ENCODE measurements at regions not wholly inside any gene's neighbourhood (a gene's known extent, or its start where the extent isn't known, plus 50 kb on each side); places are given as distances from the start of the nearest gene placed in this dataset.

- CTCF ChIA-PET, result no interaction called here
- H3K4me1 ChIP-seq (ENCODE audit: control insufficient read depth, insufficient read depth, low read length), result no peaks in the 10 kb centered on the region
- POLR2A ChIA-PET, result no interaction called here
Observed at GRCh38 chr11:103830205-103830604, 206.2 kb upstream of the DDI1 start.

GRCh38 chr11:103832762-103833161, 203.7 kb upstream of the DDI1 start:
- CTCF ChIA-PET, result no interaction called here
- H3K9me3 ChIP-seq (ENCODE audit: control insufficient read depth, insufficient read depth, low read depth, low read length), result no peaks in the 10 kb centered on the region
- POLR2A ChIA-PET, result no interaction called here
- no peak for TF ChIP-seq YY1 (tag by site-specific recombination; IDR thresholded peaks at IDR 0.05)
- TF ChIP-seq SALL2 (tag by site-specific recombination; IDR thresholded peaks at IDR 0.05; ENCODE audit: borderline replicate concordance), result no peak
- TF ChIP-seq, protein P1, sequence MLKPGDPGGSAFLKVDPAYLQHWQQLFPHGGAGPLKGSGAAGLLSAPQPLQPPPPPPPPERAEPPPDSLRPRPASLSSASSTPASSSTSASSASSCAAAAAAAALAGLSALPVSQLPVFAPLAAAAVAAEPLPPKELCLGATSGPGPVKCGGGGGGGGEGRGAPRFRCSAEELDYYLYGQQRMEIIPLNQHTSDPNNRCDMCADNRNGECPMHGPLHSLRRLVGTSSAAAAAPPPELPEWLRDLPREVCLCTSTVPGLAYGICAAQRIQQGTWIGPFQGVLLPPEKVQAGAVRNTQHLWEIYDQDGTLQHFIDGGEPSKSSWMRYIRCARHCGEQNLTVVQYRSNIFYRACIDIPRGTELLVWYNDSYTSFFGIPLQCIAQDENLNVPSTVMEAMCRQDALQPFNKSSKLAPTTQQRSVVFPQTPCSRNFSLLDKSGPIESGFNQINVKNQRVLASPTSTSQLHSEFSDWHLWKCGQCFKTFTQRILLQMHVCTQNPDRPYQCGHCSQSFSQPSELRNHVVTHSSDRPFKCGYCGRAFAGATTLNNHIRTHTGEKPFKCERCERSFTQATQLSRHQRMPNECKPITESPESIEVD (tag by site-specific recombination; IDR thresholded peaks at IDR 0.05), result no peak
- no peak for TF ChIP-seq ZNF155 (tag by site-specific recombination; IDR thresholded peaks at IDR 0.05)
- TF ChIP-seq ZNF223 (tag by site-specific recombination; IDR thresholded peaks at IDR 0.05), result no peak
- no peak for TF ChIP-seq ZSCAN4 (tag by site-specific recombination; IDR thresholded peaks at IDR 0.05)
- TF ChIP-seq ZNF791 (tag by site-specific recombination; IDR thresholded peaks at IDR 0.05), result no peak
- TF ChIP-seq HOXA7 (CRISPR knock-in tag; IDR thresholded peaks at IDR 0.05; ENCODE audit: borderline replicate concordance), result no peak
- TF ChIP-seq ZNF645 (tag by site-specific recombination; IDR thresholded peaks at IDR 0.05), result no peak
- no peak for TF ChIP-seq ZNF292 (tag by site-specific recombination; IDR thresholded peaks at IDR 0.05; ENCODE audit: borderline replicate concordance, low read depth)
- TF ChIP-seq KLF16 (tag by site-specific recombination; IDR thresholded peaks at IDR 0.05), result no peak

More at GRCh38 chr11:103830205-103830604, 206.2 kb upstream of the DDI1 start:
- no peaks in the 10 kb centered on the region for H3K9me3 ChIP-seq (ENCODE audit: control insufficient read depth, insufficient read depth, low read depth, low read length)
- H3K4me3 ChIP-seq (ENCODE audit: low read depth, low read length), result no peak overlapping the region
- no peaks in the 10 kb centered on the region for H3K36me3 ChIP-seq (ENCODE audit: control insufficient read depth in 2 of 2, insufficient read depth in 1 of 2, low read length in 2 of 2)
- H3K27ac ChIP-seq (ENCODE audit: extremely low read depth, low read depth, low read length), result no peak overlapping the region
- no peak for TF ChIP-seq ZNF362 (tag by site-specific recombination; IDR thresholded peaks at IDR 0.05)
- TF ChIP-seq ZFP37 (tag by site-specific recombination; IDR thresholded peaks at IDR 0.05), result no peak
- TF ChIP-seq ZNF211 (tag by site-specific recombination; IDR thresholded peaks at IDR 0.05; ENCODE audit: low read depth), result no peak
- no peak for TF ChIP-seq ZFP41 (tag by site-specific recombination; IDR thresholded peaks at IDR 0.05; ENCODE audit: borderline replicate concordance)
- TF ChIP-seq IKZF3 (tag by site-specific recombination; IDR thresholded peaks at IDR 0.05), result no peak
- TF ChIP-seq SCRT1 (tag by site-specific recombination; IDR thresholded peaks at IDR 0.05; ENCODE audit: borderline replicate concordance), result no peak
- no peak for TF ChIP-seq ZNF394 (tag by site-specific recombination; IDR thresholded peaks at IDR 0.05; ENCODE audit: borderline replicate concordance)
- no peak for TF ChIP-seq ZNF513 (tag by site-specific recombination; IDR thresholded peaks at IDR 0.05)
- no peak for TF ChIP-seq ZNF654 (tag by site-specific recombination; IDR thresholded peaks at IDR 0.05; ENCODE audit: low read depth)
- no peak for TF ChIP-seq ZNF426 (tag by site-specific recombination; IDR thresholded peaks at IDR 0.05)
- TF ChIP-seq ZSCAN4 (tag by site-specific recombination; IDR thresholded peaks at IDR 0.05), result no peak
- TF ChIP-seq MYNN (tag by site-specific recombination; IDR thresholded peaks at IDR 0.05; ENCODE audit: borderline replicate concordance), result no peak
- TF ChIP-seq ZNF785 (tag by site-specific recombination; IDR thresholded peaks at IDR 0.05), result no peak
- no peak for TF ChIP-seq RBAK (tag by site-specific recombination; IDR thresholded peaks at IDR 0.05)
- TF ChIP-seq GFI1B (tag by site-specific recombination; IDR thresholded peaks at IDR 0.05), result no peak
- no peak for TF ChIP-seq ZNF449 (tag by site-specific recombination; IDR thresholded peaks at IDR 0.05)
- no peak for TF ChIP-seq SP7 (tag by site-specific recombination; IDR thresholded peaks at IDR 0.05)

More at GRCh38 chr11:103832762-103833161, 203.7 kb upstream of the DDI1 start:
- Histone ChIP-seq H3K4me1 (ENCODE audit: control insufficient read depth, insufficient read depth, low read length) (no peaks in the 10 kb centered on the region), H3K27ac (ENCODE audit: extremely low read depth, low read depth, low read length) (no peak overlapping the region), H3K4me3 (ENCODE audit: low read depth, low read length) (no peak overlapping the region), H3K36me3 (ENCODE audit: control insufficient read depth in 2 of 2, insufficient read depth in 1 of 2, low read length in 2 of 2) (no peaks in the 10 kb centered on the region)

Data from HEK293 (cell line).